NCI-H1417 (cell line): ENCODE measurements at regions not wholly inside any gene's neighbourhood (a gene's known extent, or its start where the extent isn't known, plus 50 kb on each side); places are given as distances from the start of the nearest gene placed in this dataset.
"Not testable (repeated sequence)": the region's sequence is repeated elsewhere in the genome, so short reads cannot be mapped to it uniquely, and the experiment has no call there.

ENCODE experiments used
- DNase-seq, 3 experiments: peaks; one replicate each; lab custom pipeline; 2025; lab: John Stamatoyannopoulos, UW

DNA sequence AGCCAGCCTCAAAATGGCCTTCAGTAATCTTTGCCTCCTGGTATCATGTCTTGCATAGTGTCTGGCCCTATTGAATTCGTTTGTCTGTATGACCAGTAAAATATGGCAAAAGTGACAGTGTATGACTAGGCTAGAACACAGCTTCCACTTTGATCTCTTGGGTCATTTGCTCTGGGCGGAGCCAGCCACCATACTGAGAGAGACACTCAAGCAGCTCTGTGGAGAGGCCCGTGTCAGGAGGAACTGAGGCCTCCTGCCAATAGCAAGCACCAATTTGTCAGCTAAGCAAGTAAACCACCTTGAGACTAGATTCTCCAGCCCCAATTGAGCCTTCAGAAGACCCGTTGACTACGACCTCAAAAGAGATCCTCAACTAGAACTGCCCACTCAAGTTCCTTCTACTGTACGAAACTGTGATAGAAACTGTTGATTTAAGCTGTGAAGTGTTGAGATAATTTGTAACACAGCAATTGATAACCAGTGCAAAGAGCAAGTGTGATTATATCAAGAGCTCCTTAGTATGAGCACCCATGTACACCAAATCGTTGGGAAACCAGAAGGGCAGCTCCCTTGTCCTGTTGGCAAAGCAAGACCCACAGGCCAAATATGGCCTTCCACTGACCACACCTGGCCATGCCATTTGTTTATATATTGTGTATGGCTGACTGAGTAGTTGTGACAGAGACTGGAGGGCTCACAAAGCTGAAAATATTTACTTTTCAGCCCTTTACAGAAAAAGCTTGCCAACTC is 52.7 kb upstream of the SERBP1 start:
- no peak for DNase-seq

DNA sequence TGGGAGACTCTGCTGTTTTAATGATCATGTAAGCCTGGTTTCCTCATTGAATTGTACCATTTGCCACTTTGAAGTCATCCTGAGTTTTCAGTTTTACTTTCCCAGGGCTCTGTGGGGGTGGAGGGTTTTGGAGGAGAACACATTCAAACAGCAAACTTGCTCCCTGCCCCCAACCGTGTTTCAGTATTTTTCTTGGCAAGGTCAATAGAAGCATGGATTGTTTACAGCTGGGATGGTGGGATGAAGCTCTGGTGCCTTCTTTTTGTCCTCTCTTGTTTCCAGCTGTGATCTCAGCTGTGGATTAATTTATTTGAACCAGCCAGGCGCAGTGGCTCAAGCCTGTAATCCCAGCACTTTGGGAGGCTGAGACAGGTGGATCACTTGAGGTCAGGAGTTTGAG is 54.3 kb upstream of the SERBP1 start:
- DNase-seq, result peak in 1 of 3 experiments; percentile 18

DNA sequence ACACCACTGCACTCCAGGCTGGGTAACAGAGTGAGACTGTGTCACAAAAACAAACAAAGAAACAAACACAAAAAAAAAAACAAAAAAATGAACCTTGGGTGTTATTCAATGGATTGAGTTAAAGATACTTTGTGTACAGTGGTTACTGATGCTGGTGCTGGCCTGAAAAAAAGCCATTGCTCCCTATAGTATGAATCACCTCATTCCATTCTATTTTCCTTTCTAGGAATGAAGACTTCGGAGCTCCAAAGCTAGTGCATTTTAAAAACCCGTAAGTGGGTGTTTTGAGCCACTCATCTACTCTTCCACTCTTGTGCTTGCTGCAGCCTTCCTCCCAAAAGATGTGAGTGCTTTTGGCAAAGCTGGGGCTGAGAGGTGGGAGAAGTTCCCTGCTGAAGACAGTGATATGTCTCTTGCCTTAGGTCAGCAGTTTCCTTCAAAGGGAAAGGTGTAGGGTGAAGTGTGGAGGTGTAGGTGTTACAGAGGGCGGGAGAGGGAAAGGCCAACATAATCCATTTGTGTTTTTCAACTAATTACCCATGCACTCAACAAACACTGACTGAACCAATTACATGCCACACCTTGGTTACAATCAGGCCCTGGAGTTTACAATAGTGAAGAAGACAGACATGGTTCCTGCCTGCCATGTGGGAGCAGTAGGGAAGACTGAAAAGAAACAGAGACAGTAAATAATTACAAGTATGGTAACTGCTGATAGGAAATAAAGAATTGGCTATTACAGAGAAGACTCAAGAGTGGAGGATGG is 55.0 kb upstream of the SERBP1 start:
- peak in 2 of 3 experiments; percentile 16 to 60 for DNase-seq

DNA sequence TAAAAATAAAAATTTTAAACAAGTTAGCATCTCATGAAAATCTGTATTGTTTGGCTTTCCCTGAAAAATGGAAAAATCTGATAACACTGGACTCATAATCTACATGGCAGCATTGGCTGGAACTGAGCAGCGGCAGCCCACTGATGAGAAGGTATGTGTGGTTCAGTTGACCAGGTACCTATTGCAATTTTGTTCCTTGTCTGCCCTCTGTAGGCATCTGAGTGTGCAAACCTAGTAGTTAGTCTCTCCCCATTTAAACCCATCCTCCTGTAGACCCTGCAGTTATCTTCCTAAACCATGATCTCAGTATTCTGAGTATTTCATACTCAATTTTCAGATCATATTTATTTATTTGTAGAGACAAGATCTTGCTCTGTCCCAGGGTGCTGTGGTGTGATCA is 59.4 kb upstream of the SERBP1 start:
- DNase-seq, result peak in 2 of 3 experiments; percentile 16 to 59

DNA sequence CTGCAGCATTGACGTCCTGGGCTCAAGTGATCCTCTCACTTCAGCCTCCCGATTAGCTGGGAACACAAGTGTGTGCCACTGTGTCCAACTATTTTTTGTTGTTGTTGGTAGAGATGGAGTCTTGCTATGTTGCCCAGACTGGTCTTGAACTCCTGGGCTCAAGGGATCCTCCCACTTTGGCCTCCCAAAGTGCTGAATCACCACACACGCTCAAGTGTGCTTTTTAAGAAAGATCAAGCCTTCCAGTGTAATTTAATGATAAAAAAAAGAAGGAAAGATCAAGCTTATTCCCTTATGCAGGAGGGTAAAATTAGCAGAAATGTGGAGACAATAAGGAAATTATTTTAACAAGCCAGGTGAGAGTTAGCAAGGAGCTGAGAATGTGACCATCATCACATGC is 61.1 kb upstream of the SERBP1 start:
- no peak for DNase-seq

DNA sequence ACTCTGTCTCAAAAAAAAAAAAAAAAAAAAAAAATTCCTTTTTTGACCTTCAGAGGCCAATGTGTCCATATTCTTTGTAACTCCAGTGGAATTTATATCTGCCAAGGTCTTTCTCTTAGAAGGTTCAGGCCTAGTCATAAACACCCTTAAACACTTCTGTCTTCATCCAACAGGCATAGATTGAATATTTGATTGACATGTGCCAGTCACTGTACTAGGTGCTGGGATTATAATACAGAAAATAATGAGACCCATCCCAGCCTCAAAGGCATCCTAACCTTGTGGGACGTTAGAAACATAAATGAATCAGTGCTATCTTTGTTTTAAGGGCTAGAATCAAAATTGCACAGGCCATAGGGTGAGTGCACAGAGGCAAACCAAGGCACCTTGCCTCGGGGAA is 62.9 kb upstream of the SERBP1 start:
- no peak for DNase-seq

DNA sequence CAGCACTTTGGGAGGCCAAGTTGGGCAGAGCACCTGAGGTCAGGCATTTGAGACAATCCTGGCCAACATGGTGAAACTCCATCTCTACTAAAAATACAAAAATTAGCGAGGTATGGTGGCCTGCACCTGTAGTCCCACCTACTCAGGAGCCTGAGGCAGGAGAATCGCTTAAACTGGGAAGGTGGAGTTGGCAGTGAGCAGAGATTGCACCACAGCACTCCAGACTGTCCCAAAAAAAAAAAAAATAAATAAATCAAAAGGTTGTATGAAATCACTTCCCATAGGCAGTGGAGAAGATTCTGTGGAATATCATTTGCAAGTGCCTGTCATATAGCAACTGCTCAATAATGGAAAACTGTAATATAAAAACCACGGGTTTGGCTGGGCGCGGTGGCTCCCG is 65.1 kb upstream of the SERBP1 start:
- no peak for DNase-seq

DNA sequence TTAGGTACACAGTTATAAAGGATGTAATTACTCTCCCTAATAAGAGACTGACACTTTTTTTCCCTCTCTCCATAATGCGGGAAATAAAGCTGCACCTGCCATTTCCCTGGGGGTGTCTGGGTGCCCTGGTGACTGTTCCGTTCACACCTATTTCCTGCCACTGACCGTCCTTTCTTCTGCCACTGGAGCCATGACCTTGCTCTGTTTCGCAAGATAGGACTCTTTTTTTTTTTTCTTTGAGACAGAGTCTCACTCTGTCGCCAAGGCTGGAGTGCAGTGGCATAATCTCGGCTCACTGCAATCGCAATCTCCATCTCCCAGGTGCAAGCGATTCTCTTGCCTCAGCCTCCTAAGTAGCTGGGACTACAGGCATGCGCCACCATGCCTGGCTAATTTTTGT is 66.1 kb upstream of the SERBP1 start:
- peak in 2 of 3 experiments; percentile 64 to 92 for DNase-seq

DNA sequence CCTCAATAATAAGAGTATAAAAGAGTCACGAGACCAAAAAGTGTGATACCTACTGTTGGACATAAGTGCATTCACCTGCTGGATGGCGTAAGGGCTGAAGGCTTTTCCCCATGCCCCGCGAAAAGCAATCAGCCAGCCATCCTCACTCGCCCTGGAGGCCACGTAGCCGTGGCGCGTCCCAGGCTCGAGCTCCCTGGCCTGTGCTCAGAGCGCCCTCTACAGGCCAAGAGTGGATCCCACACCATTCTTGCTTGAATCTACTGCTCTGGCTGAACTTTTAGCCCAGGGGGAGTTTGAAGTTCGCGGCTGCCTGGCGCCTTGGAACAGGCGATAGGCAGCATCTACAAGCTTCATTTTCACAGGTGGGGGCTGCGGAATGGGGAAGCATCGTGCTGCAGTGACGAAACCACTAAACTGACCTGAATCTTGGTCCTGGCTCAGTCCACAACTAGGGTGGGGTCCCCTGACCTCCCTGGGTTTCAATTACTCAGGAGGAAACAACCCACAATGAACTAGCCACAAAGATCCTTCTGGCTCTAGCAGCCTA is 70.3 kb upstream of the SERBP1 start:
- DNase-seq, result peak; percentile 85 to 96 (median 91)

DNA sequence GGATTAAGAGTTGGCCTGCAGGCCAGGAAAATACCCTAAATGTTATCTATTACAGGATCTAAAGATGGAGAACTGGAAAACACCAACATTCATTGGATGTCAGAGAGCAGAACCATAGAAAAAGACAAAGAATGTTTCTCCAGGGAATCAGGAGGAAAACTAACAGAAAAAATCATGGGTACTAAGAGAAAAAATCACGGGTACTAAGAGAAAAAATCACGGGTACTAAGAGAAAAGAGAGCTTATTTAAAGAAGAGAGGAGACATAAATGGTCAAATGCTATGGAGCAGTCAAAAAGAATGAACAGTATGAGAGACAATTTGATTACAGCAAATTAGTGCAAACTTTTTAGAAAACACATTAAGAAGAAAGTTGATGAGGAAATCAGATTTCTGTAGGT is 73.8 kb upstream of the SERBP1 start:
- no peak for DNase-seq

DNA sequence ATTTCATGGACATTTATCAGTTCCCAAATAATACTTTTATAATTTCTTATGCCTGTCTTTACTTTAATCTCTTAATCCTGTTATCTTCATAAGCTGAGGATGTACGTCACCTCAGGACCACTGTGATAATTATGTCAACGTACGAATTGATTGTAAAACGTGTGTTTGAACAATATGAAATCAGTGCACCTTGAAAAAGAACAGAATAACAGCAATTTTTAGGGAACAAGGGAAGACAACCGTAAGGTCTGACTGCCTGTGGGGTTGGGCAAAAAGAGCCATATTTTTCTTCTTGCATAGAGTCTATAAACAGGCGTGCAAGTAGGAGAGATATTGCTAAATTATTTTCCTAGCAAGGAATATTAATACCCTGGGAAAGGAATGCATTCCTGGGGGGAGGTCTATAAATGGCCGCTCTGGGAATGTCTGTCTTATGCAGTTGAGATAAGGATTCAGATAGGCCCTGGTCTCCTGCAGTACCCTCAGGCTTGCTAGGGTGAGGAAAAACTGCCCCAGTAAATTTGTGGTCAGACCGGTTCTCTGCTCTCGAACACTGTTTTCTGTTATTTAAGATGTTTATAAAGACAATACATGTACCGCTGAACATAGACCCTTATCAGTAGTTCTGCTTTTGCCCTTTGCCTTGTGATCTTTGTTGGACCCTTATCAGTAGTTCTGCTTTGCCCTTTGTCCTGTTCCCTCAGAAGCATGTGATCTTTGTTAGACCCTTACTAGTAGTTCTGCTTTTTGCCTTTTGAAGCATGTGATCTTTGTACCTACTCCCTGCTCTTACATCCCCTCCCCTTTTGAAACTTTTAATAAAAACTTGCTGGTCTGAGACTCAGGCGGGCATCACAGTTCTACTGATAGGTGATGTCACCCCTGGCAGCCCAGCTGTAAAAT is 83.4 kb upstream of the SERBP1 start:
- not testable (repeated sequence) for DNase-seq

DNA sequence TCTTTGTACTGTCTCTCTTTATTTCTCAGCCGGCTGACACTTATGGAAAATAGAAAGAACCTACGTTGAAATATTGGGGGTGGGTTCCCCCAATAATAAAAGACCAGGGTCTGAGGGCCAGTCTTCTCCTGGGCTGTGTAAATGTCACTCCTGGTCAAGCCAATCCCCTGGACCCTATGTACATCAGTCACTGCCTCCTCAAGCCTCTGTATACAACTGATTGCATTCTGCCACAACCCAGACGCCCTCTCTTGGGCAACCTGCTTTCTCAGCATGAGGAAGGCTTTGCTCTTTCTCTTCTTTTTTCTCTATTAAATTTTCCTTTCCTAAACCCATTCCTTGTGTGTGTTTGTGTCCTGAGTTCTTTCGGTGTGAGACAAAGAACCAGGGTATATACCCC is 84.1 kb upstream of the SERBP1 start:
- no peak for DNase-seq

DNA sequence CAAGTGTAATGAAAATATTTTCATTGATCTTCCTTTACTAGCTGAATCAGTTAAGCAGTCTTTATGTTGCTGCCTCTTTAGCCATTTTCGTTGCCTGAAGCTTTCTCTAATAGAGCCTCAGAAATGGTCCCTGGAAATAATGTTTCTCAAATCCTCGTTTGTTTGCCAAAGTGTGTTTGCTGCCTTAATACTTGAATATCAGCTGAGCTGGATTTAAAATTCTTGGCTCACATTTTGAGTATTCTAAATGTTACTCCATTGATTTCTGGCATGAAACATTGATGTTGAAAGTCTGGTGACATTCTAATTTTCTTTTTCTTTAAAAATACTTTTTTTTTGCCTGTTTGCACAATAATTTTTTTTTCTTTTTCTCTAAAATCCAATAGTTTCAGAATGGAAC is 84.6 kb upstream of the SERBP1 start:
- no peak for DNase-seq

DNA sequence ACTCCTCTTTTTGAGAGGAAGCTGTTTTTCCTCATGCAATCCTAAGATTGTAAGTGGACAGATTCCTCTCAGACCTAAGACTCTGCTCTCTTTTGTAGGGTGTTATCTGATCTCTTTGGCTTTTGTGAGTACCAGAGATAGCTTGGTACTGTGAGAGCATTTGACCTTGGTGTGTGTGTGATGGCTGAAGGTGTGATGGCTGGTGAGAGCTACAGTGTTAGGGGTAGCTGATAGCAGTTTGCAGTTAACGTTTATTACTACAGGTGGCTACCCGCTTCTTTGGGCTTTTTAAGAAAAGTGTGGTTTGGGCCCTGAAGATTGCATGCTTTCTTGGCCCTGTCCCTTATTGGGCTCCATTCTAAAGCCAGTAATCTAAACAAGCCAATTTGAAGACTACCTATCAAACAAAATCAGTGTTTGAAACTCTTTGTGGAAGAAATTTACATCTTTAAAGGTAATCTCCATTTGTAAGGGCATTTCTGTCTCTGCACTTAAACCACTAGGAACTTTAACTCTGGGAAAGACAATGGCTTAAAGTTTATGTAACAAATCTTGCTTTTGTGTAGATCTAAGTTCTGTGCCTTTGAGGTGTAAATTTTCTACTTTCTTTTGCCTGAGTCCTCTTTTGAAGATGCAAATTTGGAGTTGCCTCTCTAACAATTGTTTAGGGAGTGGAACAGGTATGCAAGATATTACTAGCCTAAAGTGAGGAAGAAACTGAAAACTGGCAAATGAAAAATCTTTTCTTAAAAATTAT is 85.3 kb upstream of the SERBP1 start:
- no peak for DNase-seq

DNA sequence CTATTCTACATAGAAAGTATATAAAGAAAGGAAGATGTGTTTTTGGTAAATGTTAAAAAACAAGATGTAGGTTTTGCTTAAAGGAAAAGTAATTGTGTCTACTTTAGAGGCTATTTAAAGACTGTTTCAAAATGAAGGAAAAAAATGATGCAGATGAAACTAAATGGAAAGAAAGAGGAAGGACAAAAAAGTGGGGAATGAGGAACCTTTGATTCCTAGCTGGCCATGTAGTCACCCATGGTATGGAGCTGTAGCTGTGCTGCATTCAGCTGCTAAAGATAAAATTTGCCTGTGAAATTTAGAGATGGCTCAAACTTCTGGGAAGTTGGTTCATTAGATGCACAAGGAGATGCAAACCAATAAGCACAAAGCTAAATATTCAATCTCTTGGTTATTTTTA is 86.8 kb upstream of the SERBP1 start:
- no peak for DNase-seq

DNA sequence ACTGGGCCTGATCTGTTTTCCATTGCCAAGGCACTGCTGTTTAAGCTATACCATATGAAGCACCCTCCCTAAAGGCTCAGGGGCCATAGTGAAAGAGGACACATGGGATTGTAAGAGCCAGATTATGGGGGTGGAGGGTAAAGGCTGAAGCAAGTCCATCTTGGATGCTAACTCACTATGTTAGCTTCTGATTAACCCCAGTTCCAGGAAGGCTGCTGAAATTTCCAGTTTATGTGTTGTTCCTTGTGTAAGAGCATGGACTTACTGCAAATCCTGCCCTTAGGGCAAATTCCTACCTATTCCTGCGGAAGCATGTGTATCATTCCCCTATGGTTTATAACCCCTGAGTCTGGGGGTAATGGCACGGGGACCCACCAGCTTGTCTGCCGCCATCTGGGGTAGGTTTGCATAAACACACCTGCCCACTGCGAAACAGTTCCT is 91.8 kb upstream of the SERBP1 start:
- no peak for DNase-seq

DNA sequence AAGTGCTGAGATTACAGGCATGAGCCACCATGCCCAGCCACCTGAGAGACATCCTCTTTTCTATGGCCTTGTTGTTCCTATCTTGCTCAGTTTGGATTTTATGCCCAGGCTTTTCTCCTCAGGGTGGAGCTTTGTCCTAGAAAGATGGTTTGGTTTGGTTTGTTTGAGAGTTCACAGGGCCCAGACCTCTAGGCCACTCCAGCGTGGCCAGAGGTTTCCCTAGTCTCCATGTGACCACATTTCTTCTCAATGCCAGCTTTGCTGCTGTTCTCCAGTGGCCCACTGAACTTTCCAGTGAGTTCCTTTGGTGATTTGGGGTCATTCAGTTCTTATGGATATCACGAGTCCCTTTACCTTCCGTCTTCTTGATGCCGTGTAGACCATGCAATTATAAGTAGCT is 92.6 kb upstream of the SERBP1 start:
- no peak for DNase-seq

DNA sequence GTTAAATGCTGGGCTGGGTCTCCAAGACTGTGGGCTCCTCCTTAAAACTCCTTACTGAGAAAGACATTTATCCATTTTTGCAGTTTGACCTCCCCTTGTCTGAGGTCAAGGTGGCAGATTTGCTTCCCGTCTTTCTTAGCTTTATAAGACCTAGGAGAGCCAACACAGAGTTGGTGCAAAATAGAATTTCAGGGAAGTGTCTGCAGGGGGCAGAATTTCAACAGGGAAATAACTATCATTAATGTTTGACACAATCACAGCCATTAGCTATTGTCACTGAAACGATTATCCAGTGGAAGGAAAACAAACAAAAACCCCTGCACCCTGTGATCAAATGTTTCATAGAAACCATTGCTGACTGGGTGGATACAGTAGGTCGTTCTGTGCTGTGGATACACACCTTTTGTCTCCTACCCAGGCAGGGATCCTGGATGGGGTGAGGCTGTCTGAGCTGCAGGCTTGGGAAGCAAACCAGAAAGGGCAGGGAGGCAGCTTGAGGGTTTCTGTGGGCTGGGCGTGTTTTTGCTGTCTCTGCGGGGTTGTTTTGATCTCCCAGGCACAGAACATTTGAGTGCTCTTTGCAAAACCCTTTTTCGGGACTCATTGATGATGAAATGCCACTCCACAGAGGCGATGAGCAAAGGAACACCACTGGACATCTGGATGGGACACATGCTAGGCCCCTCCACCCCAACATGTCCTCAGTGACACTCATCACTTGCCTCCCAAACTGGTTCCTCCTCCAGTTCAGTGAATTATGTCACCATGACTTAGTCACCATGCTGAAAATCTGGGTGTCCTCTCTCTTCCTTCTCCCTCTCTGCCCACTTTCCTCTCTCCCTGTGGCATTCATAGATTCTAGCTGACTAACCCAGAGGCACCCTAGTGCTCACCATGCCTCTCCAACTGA is 94.2 kb upstream of the SERBP1 start:
- peak in 2 of 3 experiments; percentile 74 to 92 for DNase-seq

DNA sequence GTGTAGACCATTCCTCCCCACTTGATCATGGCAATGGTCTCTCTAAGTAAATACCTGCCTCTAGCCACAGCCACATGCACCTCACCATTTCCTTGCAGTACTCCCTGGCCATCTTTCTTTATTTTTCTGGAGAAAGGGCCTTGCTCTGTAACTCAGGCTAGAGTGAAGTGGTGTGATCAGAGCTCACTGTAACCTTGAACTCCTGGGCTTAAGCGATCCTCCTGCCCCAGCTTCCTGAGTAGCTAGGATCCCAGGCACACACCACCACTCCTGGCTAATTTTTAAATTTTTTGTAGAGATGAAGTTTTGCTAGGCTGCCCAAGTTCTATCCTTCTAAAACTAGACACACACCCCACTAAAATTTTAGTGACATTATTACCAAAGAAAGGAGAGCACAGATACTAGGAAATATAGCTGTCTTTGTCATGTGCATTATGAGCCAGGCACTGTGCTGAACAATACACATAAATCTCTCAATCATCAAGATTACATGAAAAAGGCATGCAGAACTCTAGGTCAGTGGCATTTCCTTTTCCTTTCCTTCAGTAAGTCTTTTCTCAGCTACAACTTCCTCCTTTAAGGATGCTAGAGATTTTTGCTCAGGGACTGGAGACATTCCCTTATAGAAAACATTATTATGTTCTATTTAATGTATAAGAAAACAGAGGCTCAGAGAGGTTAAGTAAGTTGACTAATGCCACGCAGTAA is 95.0 kb upstream of the SERBP1 start:
- no peak for DNase-seq

DNA sequence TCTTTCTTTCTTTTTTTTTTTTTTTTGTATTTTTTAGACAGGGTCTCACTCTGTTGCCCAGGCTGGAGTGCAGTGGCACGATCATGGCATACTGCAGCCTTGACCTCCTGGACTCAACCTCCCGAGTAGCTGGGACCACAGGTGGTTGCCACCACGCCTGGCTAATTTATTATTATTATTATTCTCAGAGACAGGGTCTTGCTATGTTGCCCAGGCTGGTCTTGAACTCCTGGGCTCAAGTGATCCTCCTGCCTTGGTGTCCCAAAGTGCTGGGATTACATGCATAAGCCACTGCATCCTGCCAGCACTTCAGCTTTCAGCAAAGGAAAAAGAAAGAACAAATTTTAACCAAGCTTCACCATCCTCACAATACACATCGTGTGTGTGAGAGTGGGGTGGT is 97.9 kb upstream of the SERBP1 start:
- DNase-seq, result no peak
